ENCODE measurements at regions not wholly inside any gene's neighbourhood (a gene's known extent, or its start where the extent isn't known, plus 50 kb on each side); places are given as distances from the start of the nearest gene placed in this dataset.
"Not testable (repeated sequence)": the region's sequence is repeated elsewhere in the genome, so short reads cannot be mapped to it uniquely, and the experiment has no call there.

- DNase-seq (no peak), ATAC-seq (no peak)
- peaks cover 5% of the 10 kb centered on the region for H3K4me1 ChIP-seq
- H3K9me3 ChIP-seq = no peaks in the 10 kb centered on the region
- H3K36me3 ChIP-seq = no peaks in the 10 kb centered on the region
- no peak overlapping the region for H3K4me3 ChIP-seq
- no peaks in the 10 kb centered on the region for H3K27me3 ChIP-seq (ENCODE audit: low read depth)
- no peak overlapping the region for H3K27ac ChIP-seq
- intact Hi-C loops (cut with DNase I) = no loop called here
- TF ChIP-seq CTCF (IDR thresholded peaks at IDR 0.05) = no peak
Measured at GRCh38 chr4:158122501-158122900, 50.3 kb downstream of the GASK1B start.

GRCh38 chr4:158121161-158121579, 51.7 kb downstream of the GASK1B start:
- DNase-seq = no peak
- peak; percentile 79 to 94 for ATAC-seq
- H3K27me3 ChIP-seq (ENCODE audit: low read depth) = no peaks in the 10 kb centered on the region
- no peaks in the 10 kb centered on the region for H3K9me3 ChIP-seq
- no peaks in the 10 kb centered on the region for H3K36me3 ChIP-seq
- no peak overlapping the region for H3K27ac ChIP-seq
- no peak overlapping the region for H3K4me3 ChIP-seq
- intact Hi-C loops (cut with DNase I) = no loop called here
- TF ChIP-seq CTCF (IDR thresholded peaks at IDR 0.05) = no peak
- H3K4me1 ChIP-seq = peaks cover 5% of the 10 kb centered on the region

- ATAC-seq = peak; percentile 73 to 87
- H3K36me3 ChIP-seq; H3K27me3 ChIP-seq (ENCODE audit: low read depth); H3K4me1 ChIP-seq; H3K9me3 ChIP-seq; DNase-seq; H3K27ac ChIP-seq; intact Hi-C loops (cut with DNase I); H3K4me3 ChIP-seq: not testable (repeated sequence)
Measured at GRCh38 chr4:158120645-158121151, 52.1 kb downstream of the GASK1B start.

GRCh38 chr4:158112611-158113010, 60.2 kb downstream of the GASK1B start:
- intact Hi-C loops (cut with DNase I) = no loop called here
- Histone ChIP-seq H3K27ac (no peak overlapping the region), H3K27me3 (ENCODE audit: low read depth) (no peaks in the 10 kb centered on the region), H3K4me1 (peaks cover 2% of the 10 kb centered on the region), H3K36me3 (no peaks in the 10 kb centered on the region), H3K9me3 (no peaks in the 10 kb centered on the region), H3K4me3 (no peak overlapping the region)
- TF ChIP-seq CTCF (IDR thresholded peaks at IDR 0.05) = no peak
- DNase-seq = no peak
- no peak for ATAC-seq

GRCh38 chr4:158111241-158111640, 61.6 kb downstream of the GASK1B start:
- no peak for DNase-seq

GRCh38 chr4:158102904-158103303, 69.9 kb downstream of the GASK1B start:
- TF ChIP-seq CTCF (IDR thresholded peaks at IDR 0.05) = no peak
- no peak for ATAC-seq

More at GRCh38 chr4:158111241-158111640, 61.6 kb downstream of the GASK1B start:
- Histone ChIP-seq H3K9me3 (no peaks in the 10 kb centered on the region), H3K36me3 (no peaks in the 10 kb centered on the region), H3K4me3 (no peak overlapping the region), H3K4me1 (peaks cover 2% of the 10 kb centered on the region), H3K27ac (no peak overlapping the region), H3K27me3 (ENCODE audit: low read depth) (no peaks in the 10 kb centered on the region)
- ATAC-seq = no peak
- intact Hi-C loops (cut with DNase I) = no loop called here
- TF ChIP-seq CTCF (IDR thresholded peaks at IDR 0.05) = no peak

More at GRCh38 chr4:158102904-158103303, 69.9 kb downstream of the GASK1B start:
- H3K36me3 ChIP-seq = no peaks in the 10 kb centered on the region
- no peak overlapping the region for H3K27ac ChIP-seq
- no peak overlapping the region for H3K4me3 ChIP-seq
- intact Hi-C loops (cut with DNase I) = no loop called here
- DNase-seq = no peak
- no peaks in the 10 kb centered on the region for H3K4me1 ChIP-seq
- H3K9me3 ChIP-seq = no peaks in the 10 kb centered on the region
- H3K27me3 ChIP-seq (ENCODE audit: low read depth) = no peaks in the 10 kb centered on the region
